Fibroblast of mammary gland (primary cell): ENCODE measurements at regions not wholly inside any gene's neighbourhood (a gene's known extent, or its start where the extent isn't known, plus 50 kb on each side); places are given as distances from the start of the nearest gene placed in this dataset.

Experiments
- DNase-seq: peaks from one replicate; pipeline ENCODE4 v3.0.0-alpha.2; 2010; ENCODE audit warnings: low read depth
- H3K4me3 ChIP-seq: 2 replicates; pipeline ENCODE4 v1.5.1; 2011; ENCODE audit warnings: low read depth, mild to moderate bottlenecking, low read length, moderate library complexity; ENCODE audit not compliant: control insufficient read depth
- CTCF ChIP-seq: conservative IDR thresholded peaks from 2 replicates; pipeline ENCODE4 v1.5.1; 2011; ENCODE audit warnings: low read depth, low read length, inconsistent platforms; ENCODE audit not compliant: control insufficient read depth, insufficient read depth

DNA sequence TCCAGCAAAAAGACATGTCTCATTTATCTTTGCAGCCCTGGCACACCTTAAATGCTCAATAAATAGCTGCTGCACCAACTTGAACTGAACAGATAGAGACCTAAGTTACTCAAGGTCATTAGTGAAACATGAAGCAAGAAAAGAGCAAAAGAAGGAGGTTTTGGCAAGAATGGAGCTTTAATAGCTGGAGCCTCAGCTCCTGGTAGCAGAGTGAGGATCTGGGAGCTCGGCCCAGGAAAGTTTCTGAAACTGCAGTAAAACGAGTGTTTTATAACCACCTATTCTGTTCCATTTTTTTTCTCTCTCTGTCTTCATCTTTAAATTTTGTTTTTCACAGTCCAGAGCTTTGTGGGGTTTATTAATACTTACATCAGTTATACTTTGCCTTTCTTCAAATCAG lies 207.5 kb downstream of the SETD4 start:
- no peak for TF ChIP-seq CTCF
- no peak overlapping the region for H3K4me3 ChIP-seq
- DNase-seq, result no peak

- DNase-seq, result peak; percentile 43
- H3K4me3 ChIP-seq, result no peak overlapping the region
- no peak for TF ChIP-seq CTCF
Measured at GRCh38 chr21:35850542-35851103, 209.7 kb downstream of the SETD4 start.

DNA sequence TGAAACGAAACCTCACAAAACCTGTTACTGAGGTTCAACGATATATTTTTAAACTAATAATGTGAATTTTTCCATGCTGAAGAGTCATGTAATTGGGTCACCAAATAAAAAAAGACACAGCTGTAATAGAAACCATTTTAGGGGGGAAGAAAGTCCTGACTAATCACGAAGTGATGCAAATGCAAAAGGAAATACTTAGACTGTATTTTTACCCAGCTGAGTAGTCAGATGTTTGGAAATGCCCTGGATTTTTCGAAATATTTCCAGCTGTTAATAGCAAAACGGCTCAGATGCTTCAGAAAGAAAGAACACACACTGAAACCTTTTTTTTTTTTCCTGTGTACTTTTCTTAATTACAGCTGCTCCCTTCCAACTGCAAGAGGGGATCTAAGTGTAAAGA lies 210.3 kb downstream of the SETD4 start:
- H3K4me3 ChIP-seq, result no peak overlapping the region
- no peak for TF ChIP-seq CTCF
- peak; percentile 85 for DNase-seq

DNA sequence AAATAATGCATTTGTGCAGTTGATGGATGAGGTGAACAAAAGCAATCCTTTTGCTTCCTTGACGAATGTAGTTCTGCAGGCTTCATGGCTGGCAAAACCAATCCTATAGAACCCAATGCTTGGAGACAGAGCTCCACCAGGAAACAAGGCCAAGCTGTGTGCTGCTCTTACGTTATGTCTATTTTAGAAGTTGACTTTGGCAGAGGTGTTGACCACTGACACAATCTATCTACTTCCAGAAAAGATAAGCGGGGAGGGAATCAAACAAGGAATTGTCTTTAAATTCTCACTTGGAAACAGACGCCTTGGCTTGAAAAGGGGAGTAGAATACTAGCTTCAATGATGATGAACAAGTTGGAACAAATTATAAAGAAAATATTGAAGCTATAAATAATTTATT lies 211.2 kb downstream of the SETD4 start:
- no peak for TF ChIP-seq CTCF
- H3K4me3 ChIP-seq, result no peak overlapping the region
- no peak for DNase-seq

- DNase-seq, result no peak
Measured at GRCh38 chr21:35843911-35844667, 216.2 kb downstream of the SETD4 start.

GRCh38 chr21:35840949-35841348 lies 219.4 kb downstream of the SETD4 start:
- DNase-seq, result no peak
- H3K4me3 ChIP-seq, result no peak overlapping the region
- no peak for TF ChIP-seq CTCF

More at GRCh38 chr21:35843911-35844667, 216.2 kb downstream of the SETD4 start:
- H3K4me3 ChIP-seq, result no peak overlapping the region
- no peak for TF ChIP-seq CTCF
